ENCODE measurements at regions not wholly inside any gene's neighbourhood (a gene's known extent, or its start where the extent isn't known, plus 50 kb on each side); places are given as distances from the start of the nearest gene placed in this dataset.

DNA sequence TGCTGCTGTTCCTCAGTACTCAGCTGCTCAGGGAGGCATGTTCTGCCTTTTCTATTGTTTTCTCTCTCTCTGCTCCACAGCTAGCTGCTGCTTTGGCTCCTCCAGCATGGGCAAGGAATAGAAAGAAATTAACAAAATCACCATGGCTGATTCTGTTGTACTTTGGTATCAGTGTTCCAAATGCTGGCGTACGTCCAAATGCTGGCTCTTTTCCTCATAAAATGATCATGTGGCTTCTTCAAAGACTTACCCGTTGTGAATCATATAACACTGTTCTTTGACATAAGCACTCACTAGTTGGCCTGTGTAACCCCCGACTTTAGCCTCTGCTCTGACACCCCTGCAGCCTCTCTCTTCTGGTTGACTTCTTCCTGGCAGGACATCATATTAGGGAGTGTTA, 547.6 kb downstream of the CPS1 start:
- POLR2A ChIA-PET: interaction anchor here (0.7 to 1.0 kb wide), 2 partner anchors 12 to 19 kb away, joined by 3 to 5 read pairs; no protein-coding TSS in a partner anchor
- Histone ChIP-seq H3K36me3 (ENCODE audit: insufficient read depth, low read length) (no peaks in the 10 kb centered on the region), H3K9me2 (ENCODE audit: insufficient read depth, low read length) (no peaks in the 10 kb centered on the region), H3K4me1 (ENCODE audit: insufficient read depth, low read length, poor library complexity, severe bottlenecking) (no peaks in the 10 kb centered on the region), H3K27ac (ENCODE audit: low read depth, low read length, poor library complexity, severe bottlenecking) (no peak overlapping the region), H2AFZ (ENCODE audit: low read length) (no peak overlapping the region), H3K79me2 (ENCODE audit: insufficient read depth, low read depth, low read length) (no peaks in the 10 kb centered on the region), H4K20me1 (ENCODE audit: insufficient read depth, low read length) (no peaks in the 10 kb centered on the region), H3K9me3 (ENCODE audit: low read length) (no peaks in the 10 kb centered on the region), H3K4me2 (ENCODE audit: low read length) (no peak overlapping the region), H3K4me3 (ENCODE audit: low read depth, low read length, poor library complexity, severe bottlenecking) (no peak overlapping the region)
- CTCF ChIA-PET (ENCODE audit: unreplicated experiment): no interaction called here
- intact Hi-C loops (cut with micrococcal nuclease; ENCODE audit: unreplicated experiment): no loop called here
- TF ChIP-seq EZH2phosphoT487 (IDR thresholded peaks at IDR 0.05; ENCODE audit: borderline replicate concordance, low read depth, low read length): no peak
- TF ChIP-seq, protein P1, sequence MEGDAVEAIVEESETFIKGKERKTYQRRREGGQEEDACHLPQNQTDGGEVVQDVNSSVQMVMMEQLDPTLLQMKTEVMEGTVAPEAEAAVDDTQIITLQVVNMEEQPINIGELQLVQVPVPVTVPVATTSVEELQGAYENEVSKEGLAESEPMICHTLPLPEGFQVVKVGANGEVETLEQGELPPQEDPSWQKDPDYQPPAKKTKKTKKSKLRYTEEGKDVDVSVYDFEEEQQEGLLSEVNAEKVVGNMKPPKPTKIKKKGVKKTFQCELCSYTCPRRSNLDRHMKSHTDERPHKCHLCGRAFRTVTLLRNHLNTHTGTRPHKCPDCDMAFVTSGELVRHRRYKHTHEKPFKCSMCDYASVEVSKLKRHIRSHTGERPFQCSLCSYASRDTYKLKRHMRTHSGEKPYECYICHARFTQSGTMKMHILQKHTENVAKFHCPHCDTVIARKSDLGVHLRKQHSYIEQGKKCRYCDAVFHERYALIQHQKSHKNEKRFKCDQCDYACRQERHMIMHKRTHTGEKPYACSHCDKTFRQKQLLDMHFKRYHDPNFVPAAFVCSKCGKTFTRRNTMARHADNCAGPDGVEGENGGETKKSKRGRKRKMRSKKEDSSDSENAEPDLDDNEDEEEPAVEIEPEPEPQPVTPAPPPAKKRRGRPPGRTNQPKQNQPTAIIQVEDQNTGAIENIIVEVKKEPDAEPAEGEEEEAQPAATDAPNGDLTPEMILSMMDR (conservative IDR thresholded peaks at IDR 0.05; ENCODE audit: low read length): no peak
- no TSS peak for BruUV-seq (replicated peaks)
- no peak for DNase-seq (ENCODE audit: low spot score)

DNA sequence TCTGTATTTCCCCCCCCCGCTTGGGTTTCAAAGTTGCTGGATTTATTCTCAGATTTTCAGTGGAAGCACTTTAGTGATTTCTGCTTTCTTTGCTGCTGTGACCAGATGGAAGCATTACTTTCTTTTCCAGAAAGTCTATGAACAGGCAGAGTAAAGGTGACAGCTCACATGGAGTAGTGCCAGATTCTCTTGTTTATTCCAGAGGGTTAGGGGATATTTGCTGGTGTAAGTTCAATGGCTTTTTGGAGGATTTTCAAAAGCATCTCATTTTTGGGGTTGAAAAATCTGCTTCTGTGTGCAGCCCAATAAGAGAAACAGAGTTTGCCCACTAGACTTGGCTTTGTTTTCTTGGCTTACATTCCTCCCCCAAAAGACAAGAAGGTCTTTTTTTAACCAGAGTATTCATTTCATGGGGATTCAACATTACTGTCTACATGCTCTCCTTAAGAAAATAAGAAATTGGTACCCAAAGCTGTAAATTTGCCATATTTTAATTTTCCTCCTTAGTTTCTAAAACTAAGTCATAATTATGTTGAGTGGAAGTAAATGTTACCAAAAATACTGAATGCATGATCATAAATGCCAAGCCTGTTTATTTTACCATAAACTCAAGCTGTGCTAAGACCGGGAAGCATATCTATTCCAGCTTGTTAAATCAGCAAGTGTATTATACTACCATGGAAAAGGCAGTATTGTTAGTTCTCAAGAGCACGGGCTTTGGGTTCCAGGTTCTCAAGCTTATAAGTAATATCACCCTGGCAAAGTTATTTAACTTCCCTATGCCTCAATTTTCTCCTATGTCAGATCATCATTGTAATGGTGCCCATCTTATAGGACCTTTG, 557.2 kb downstream of the CPS1 start:
- no peaks in the 10 kb centered on the region for H3K9me3 ChIP-seq (ENCODE audit: low read length)
- H3K36me3 ChIP-seq (ENCODE audit: insufficient read depth, low read length): no peaks in the 10 kb centered on the region
- ChIA-PET POLR2A (no interaction called here), CTCF (ENCODE audit: unreplicated experiment) (no interaction called here)
- no peak overlapping the region for H2AFZ ChIP-seq (ENCODE audit: low read length)
- TF ChIP-seq EZH2phosphoT487 (IDR thresholded peaks at IDR 0.05; ENCODE audit: borderline replicate concordance, low read depth, low read length): no peak
- TF ChIP-seq, protein P1 (conservative IDR thresholded peaks at IDR 0.05; ENCODE audit: low read length): no peak
- no peak overlapping the region for H3K4me2 ChIP-seq (ENCODE audit: low read length)
- no peak for DNase-seq (ENCODE audit: low spot score)
- H3K4me1 ChIP-seq (ENCODE audit: insufficient read depth, low read length, poor library complexity, severe bottlenecking): no peaks in the 10 kb centered on the region
- no peak overlapping the region for H3K27ac ChIP-seq (ENCODE audit: low read depth, low read length, poor library complexity, severe bottlenecking)
- H3K9me2 ChIP-seq (ENCODE audit: insufficient read depth, low read length): no peaks in the 10 kb centered on the region
- intact Hi-C loops (cut with micrococcal nuclease; ENCODE audit: unreplicated experiment): no loop called here
- BruUV-seq (replicated peaks): no TSS peak
- H3K79me2 ChIP-seq (ENCODE audit: insufficient read depth, low read depth, low read length): no peaks in the 10 kb centered on the region
- no peaks in the 10 kb centered on the region for H4K20me1 ChIP-seq (ENCODE audit: insufficient read depth, low read length)
- no peak overlapping the region for H3K4me3 ChIP-seq (ENCODE audit: low read depth, low read length, poor library complexity, severe bottlenecking)

DNA sequence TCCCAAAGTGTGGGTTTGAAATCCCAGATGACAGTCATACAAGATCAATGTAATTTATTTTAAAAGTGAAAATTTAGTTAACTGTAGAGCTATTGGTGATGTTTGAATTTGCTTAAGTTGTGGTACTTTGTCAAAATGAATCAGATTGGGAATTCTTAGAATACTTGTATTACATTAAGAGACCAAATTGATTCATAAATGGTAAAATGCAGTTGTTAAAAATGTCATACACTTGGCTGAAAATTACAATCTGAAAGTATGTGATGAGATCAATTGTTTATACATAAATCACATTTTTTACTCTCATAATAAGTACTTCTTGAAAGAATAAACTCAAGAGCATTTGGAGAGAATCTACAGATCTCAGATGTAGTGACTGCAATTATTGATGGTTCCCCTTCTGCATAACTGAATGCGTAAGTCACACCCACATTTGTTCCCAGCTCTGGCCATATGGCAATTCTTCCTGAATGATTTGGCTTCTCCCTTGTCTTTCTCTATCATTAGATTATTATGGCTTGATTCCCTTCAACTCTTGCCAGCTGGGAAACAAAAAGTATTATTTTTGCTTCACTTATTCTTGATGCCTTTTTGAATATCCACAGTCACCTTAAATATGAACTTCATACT, 558.5 kb downstream of the CPS1 start:
- DNase-seq (ENCODE audit: low spot score): no peak
- Histone ChIP-seq H3K4me2 (ENCODE audit: low read length) (no peak overlapping the region), H3K4me1 (ENCODE audit: insufficient read depth, low read length, poor library complexity, severe bottlenecking) (no peaks in the 10 kb centered on the region), H3K4me3 (ENCODE audit: low read depth, low read length, poor library complexity, severe bottlenecking) (no peak overlapping the region), H3K27ac (ENCODE audit: low read depth, low read length, poor library complexity, severe bottlenecking) (no peak overlapping the region), H3K9me3 (ENCODE audit: low read length) (no peaks in the 10 kb centered on the region), H4K20me1 (ENCODE audit: insufficient read depth, low read length) (no peaks in the 10 kb centered on the region), H3K9me2 (ENCODE audit: insufficient read depth, low read length) (no peaks in the 10 kb centered on the region), H2AFZ (ENCODE audit: low read length) (no peak overlapping the region), H3K36me3 (ENCODE audit: insufficient read depth, low read length) (no peaks in the 10 kb centered on the region), H3K79me2 (ENCODE audit: insufficient read depth, low read depth, low read length) (no peaks in the 10 kb centered on the region)
- BruUV-seq (replicated peaks): no TSS peak
- POLR2A ChIA-PET: interaction anchor here (0.6 kb wide), 1 partner anchor 312 kb away, joined by 3 read pairs; no protein-coding TSS in a partner anchor
- CTCF ChIA-PET (ENCODE audit: unreplicated experiment): no interaction called here
- intact Hi-C loops (cut with micrococcal nuclease; ENCODE audit: unreplicated experiment): no loop called here
- TF ChIP-seq, protein P1 (conservative IDR thresholded peaks at IDR 0.05; ENCODE audit: low read length): no peak
- TF ChIP-seq EZH2phosphoT487 (IDR thresholded peaks at IDR 0.05; ENCODE audit: borderline replicate concordance, low read depth, low read length): no peak
